Keratinocyte (primary cell): ENCODE measurements at regions not wholly inside any gene's neighbourhood (a gene's known extent, or its start where the extent isn't known, plus 50 kb on each side); places are given as distances from the start of the nearest gene placed in this dataset.

Source experiments
- DNase-seq: peaks from one replicate; pipeline ENCODE4 v3.0.0-alpha.2; 2011; ENCODE audit warnings: low read depth, missing footprints, low spot score
- FAIRE-seq: peaks from 2 replicates; lab custom pipeline; 2011; peaks lifted over from hg19 to GRCh38; lab: Jason Lieb, UNC
- H2AFZ ChIP-seq: 2 replicates; pipeline ENCODE4 v1.6.0; 2012; ENCODE audit warnings: low read length, control low read depth, inconsistent platforms; ENCODE audit not compliant: control insufficient read depth
- H3K27ac ChIP-seq: 2 replicates; pipeline ENCODE4 v1.5.1; 2011; ENCODE audit warnings: low read length; ENCODE audit not compliant: control insufficient read depth, insufficient read depth
- H3K27me3 ChIP-seq: 3 replicates; pipeline ENCODE4 v1.6.0; 2011; ENCODE audit warnings: low read length; ENCODE audit not compliant: control insufficient read depth, insufficient read depth; ENCODE audit errors: extremely low read depth
- H3K36me3 ChIP-seq, 2 experiments: 2 replicates in 1 of 2; 3 replicates in 1 of 2; pipeline ENCODE4 v1.5.1; 2011; ENCODE audit warnings: low read length in 2 of 2, mild to moderate bottlenecking in 1 of 2; ENCODE audit not compliant: control insufficient read depth in 2 of 2, insufficient read depth in 2 of 2; ENCODE audit errors: extremely low read depth in 1 of 2
- H3K4me1 ChIP-seq: 3 replicates; pipeline ENCODE4 v1.5.1; 2011; ENCODE audit warnings: low read length; ENCODE audit not compliant: control insufficient read depth, insufficient read depth; ENCODE audit errors: extremely low read depth
- H3K4me2 ChIP-seq: 3 replicates; pipeline ENCODE4 v1.6.0; 2011; ENCODE audit warnings: low read depth, low read length; ENCODE audit not compliant: control insufficient read depth, insufficient read depth; ENCODE audit errors: extremely low read depth
- H3K4me3 ChIP-seq, 3 experiments: fragments of 200-600 bp in 1 of 3; sonication (generic) in 1 of 3; 2 replicates in 2 of 3; 3 replicates in 1 of 3; pipeline ENCODE4 v1.5.1; 2011 to 2016; ENCODE audit warnings: low read length in 3 of 3, mild to moderate bottlenecking in 3 of 3, control low read depth in 2 of 3, inconsistent platforms in 1 of 3, low read depth in 1 of 3, mixed read lengths in 1 of 3, mixed run types in 1 of 3, moderate library complexity in 1 of 3; ENCODE audit not compliant: control insufficient read depth in 2 of 3, insufficient read depth in 2 of 3; ENCODE audit errors: extremely low read depth in 1 of 3
- H3K79me2 ChIP-seq: 2 replicates; pipeline ENCODE4 v1.6.0; 2012; ENCODE audit warnings: low read length; ENCODE audit not compliant: control insufficient read depth, insufficient read depth
- H3K9ac ChIP-seq: 3 replicates; pipeline ENCODE4 v1.6.0; 2011; ENCODE audit warnings: low read length; ENCODE audit not compliant: control insufficient read depth, insufficient read depth; ENCODE audit errors: extremely low read depth
- H3K9me1 ChIP-seq: 3 replicates; pipeline ENCODE4 v1.6.0; 2011; ENCODE audit warnings: low read length; ENCODE audit not compliant: control insufficient read depth, insufficient read depth; ENCODE audit errors: extremely low read depth
- H3K9me3 ChIP-seq: 2 replicates; pipeline ENCODE4 v1.5.1; 2012; ENCODE audit warnings: low read depth, low read length; ENCODE audit not compliant: control insufficient read depth
- H4K20me1 ChIP-seq: 3 replicates; pipeline ENCODE4 v1.6.0; 2011; ENCODE audit warnings: low read length; ENCODE audit not compliant: control insufficient read depth, insufficient read depth; ENCODE audit errors: extremely low read depth
- CTCF ChIP-seq, 3 experiments: IDR thresholded peaks in 1 of 3; conservative IDR thresholded peaks in 1 of 3; optimal IDR thresholded peaks in 1 of 3; 2 replicates in 2 of 3; 3 replicates in 1 of 3; pipeline versions ENCODE3 to v1.5.1; 2011; ENCODE audit warnings: low read length in 3 of 3, mild to moderate bottlenecking in 3 of 3, moderate library complexity in 2 of 3, control low read depth in 1 of 3, inconsistent platforms in 1 of 3; ENCODE audit not compliant: insufficient read depth in 2 of 3; ENCODE audit errors: extremely low read depth in 1 of 3
- EZH2 ChIP-seq: IDR thresholded peaks from one replicate; pipeline ENCODE4 v1.6.1; 2012; ENCODE audit warnings: inconsistent platforms, mild to moderate bottlenecking, low read length, moderate library complexity
- dilution Hi-C: fragments of 300-500 bp; cut with MboI; formaldehyde crosslinking; loops from one replicate; pipeline ENCODE4 v1.7.0; 2020; ENCODE audit warnings: low sequenced_read_pairs; ENCODE audit not compliant: extremely low pct_ligation_motif_present

- Histone ChIP-seq H3K4me2 (no peak overlapping the region), H2AFZ (no peak overlapping the region), H3K9me1 (no peaks in the 10 kb centered on the region), H3K27ac (no peak overlapping the region), H3K79me2 (no peaks in the 10 kb centered on the region), H4K20me1 (no peaks in the 10 kb centered on the region), H3K36me3 (no peaks in the 10 kb centered on the region), H3K9ac (no peak overlapping the region), H3K4me3 (no peak overlapping the region), H3K27me3 (no peaks in the 10 kb centered on the region), H3K9me3 (no peaks in the 10 kb centered on the region), H3K4me1 (peaks cover 45% of the 10 kb centered on the region)
- TF ChIP-seq EZH2 (no peak), CTCF (optimal IDR thresholded peaks at IDR 0.05 in 1 of 3, IDR thresholded peaks at IDR 0.05 in 1 of 3, conservative IDR thresholded peaks at IDR 0.05 in 1 of 3; ENCODE audit: extremely low read depth in 1 of 3, insufficient read depth in 2 of 3, low read length in 3 of 3) (no peak)
- no peak for DNase-seq
- dilution Hi-C loops: no loop called here
- no peak for FAIRE-seq
Observed at GRCh38 chr7:22669692-22670421, 57.1 kb upstream of the IL6 start.

GRCh38 chr7:22668971-22669401, 58.0 kb upstream of the IL6 start:
- H2AFZ ChIP-seq: no peak overlapping the region
- no peaks in the 10 kb centered on the region for H3K9me3 ChIP-seq
- H3K4me2 ChIP-seq: no peak overlapping the region
- DNase-seq: no peak
- H3K4me3 ChIP-seq: no peak overlapping the region
- no peak overlapping the region for H3K9ac ChIP-seq
- no peak overlapping the region for H3K27ac ChIP-seq
- H3K27me3 ChIP-seq: no peaks in the 10 kb centered on the region
- no peak for FAIRE-seq
- H3K4me1 ChIP-seq: peaks cover 45% of the 10 kb centered on the region
- H4K20me1 ChIP-seq: no peaks in the 10 kb centered on the region
- H3K79me2 ChIP-seq: no peaks in the 10 kb centered on the region
- no peaks in the 10 kb centered on the region for H3K9me1 ChIP-seq
- no peaks in the 10 kb centered on the region for H3K36me3 ChIP-seq
- TF ChIP-seq EZH2 (no peak), CTCF (optimal IDR thresholded peaks at IDR 0.05 in 1 of 3, IDR thresholded peaks at IDR 0.05 in 1 of 3, conservative IDR thresholded peaks at IDR 0.05 in 1 of 3; ENCODE audit: extremely low read depth in 1 of 3, insufficient read depth in 2 of 3, low read length in 3 of 3) (no peak)
- dilution Hi-C loops: no loop called here
